Activated naive CD4-positive, alpha-beta T cell treated with anti-CD3 and anti-CD28 coated beads, Interleukin-2, amount 50 U/mL, for 16 hours (primary cell): ENCODE measurements at regions not wholly inside any gene's neighbourhood (a gene's known extent, or its start where the extent isn't known, plus 50 kb on each side); places are given as distances from the start of the nearest gene placed in this dataset.
"Not testable (repeated sequence)": the region's sequence is repeated elsewhere in the genome, so short reads cannot be mapped to it uniquely, and the experiment has no call there.

ENCODE experiments used
- DNase-seq: peaks from one replicate; pipeline ENCODE4 v3.0.0-alpha.2; 2020

GRCh38 chr3:98705694-98706093, 57.4 kb upstream of the ST3GAL6 start:
- DNase-seq: no peak

DNA sequence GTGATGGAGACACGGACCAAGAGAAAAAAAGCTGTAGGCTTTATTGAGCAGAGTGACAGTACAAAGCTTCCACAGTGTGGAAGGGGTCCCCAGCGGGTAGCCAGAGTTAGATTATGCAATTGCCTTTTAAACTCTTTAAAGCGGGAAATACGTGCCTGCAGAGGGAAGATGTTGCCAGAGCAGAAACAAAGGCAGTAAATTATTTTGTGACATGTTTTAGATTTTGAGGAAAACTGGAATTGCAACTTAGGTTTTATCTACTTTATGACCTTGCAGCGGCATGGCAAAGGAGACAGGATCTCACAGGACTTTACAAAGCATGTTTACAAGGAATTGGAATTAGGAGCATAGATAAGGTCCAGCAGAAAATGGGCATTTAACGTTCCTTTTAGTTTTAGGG, 54.5 kb upstream of the ST3GAL6 start:
- DNase-seq: not testable (repeated sequence)

DNA sequence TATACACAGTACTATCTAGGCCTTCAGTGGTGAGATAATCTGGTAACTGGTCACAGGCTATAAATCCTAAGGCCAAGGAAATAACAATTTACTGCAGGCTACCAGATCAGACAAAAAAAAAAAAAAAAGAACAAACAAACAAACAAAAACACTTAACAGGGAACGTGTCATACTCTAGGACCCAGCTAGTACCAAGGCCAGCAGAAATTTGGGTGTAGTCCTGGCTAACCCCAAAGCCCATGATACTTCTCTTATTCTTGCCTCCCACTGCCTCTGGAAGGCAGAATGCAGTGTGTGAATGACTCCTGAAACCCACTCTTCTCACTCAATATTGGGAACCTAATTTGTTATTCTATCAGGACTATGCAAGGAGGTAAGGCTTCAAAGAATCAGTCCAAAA, 53.7 kb upstream of the ST3GAL6 start:
- DNase-seq: no peak

GRCh38 chr3:98710067-98710659, 53.0 kb upstream of the ST3GAL6 start:
- no peak for DNase-seq

DNA sequence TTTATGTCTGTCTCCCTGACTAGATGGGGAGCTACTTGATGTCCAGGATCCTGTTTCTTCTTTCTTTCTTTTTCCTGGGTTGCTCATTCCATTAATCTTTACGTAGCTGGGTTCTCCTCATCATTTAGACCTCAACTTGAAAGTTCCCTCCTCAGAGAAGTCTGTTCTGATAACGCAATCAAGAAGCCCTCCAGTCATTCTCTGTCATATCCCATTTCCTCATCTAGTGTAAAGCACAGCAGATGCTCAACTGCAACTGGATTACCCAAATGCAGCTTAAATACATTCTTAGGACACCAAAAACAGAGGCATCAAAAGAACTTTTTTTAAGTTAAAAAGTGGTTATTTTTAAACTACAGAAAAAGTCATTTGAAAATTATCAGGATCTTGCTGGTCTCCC, 51.7 kb upstream of the ST3GAL6 start:
- DNase-seq: no peak

- DNase-seq: no peak
Observed at GRCh38 chr3:98712726-98713125, 50.4 kb upstream of the ST3GAL6 start.

GRCh38 chr3:98713332-98713731, 49.8 kb upstream of the ST3GAL6 start:
- not testable (repeated sequence) for DNase-seq
